Bronchial epithelial cell (primary cell): ENCODE measurements at regions not wholly inside any gene's neighbourhood (a gene's known extent, or its start where the extent isn't known, plus 50 kb on each side); places are given as distances from the start of the nearest gene placed in this dataset.
A peak's percentile ranks its signal among the peaks of the same experiment; 100 is the strongest.

ENCODE experiments used
- DNase-seq: peaks from one replicate; pipeline ENCODE4 v3.0.0-alpha.2; 2010; ENCODE audit warnings: low read depth
- FAIRE-seq: peaks from 2 replicates; lab custom pipeline; 2011; peaks lifted over from hg19 to GRCh38; lab: Jason Lieb, UNC
- H3K27me3 ChIP-seq: 2 replicates; pipeline ENCODE4 v1.5.1; 2011; ENCODE audit warnings: low read length; ENCODE audit not compliant: control insufficient read depth, insufficient read depth
- H3K36me3 ChIP-seq: 2 replicates; pipeline ENCODE4 v1.5.1; 2011; ENCODE audit warnings: low read length; ENCODE audit not compliant: control insufficient read depth, insufficient read depth
- H3K4me3 ChIP-seq: 2 replicates; pipeline ENCODE4 v1.5.1; 2011; ENCODE audit warnings: mild to moderate bottlenecking, low read depth, low read length, control low read depth
- CTCF ChIP-seq: IDR thresholded peaks from 2 replicates; pipeline ENCODE4 v1.5.1; 2011; ENCODE audit warnings: mild to moderate bottlenecking, moderate library complexity, low read length, control low read depth, inconsistent platforms; ENCODE audit not compliant: insufficient read depth, severe bottlenecking

DNA sequence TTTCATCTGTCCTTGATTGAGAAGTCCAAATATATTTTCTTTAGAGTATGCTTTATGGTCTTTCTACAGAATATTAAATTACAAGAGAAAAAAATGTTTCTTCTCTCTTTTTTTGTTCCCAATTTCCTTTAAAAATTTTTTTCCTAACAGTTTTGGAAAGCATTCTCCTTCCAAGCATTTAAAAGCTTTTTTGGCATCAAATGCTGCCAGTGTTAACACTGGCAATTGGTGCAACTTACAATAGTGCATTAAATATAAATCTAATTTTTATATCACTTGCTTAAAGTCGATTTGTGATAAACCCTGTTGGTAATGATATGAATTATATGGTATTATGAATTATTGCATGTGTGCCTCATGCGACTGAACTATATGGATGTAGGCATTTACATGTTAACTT lies 165.9 kb upstream of the ELL2 start:
- no peak for FAIRE-seq
- no peak overlapping the region for H3K4me3 ChIP-seq
- TF ChIP-seq CTCF = no peak
- no peaks in the 10 kb centered on the region for H3K36me3 ChIP-seq
- no peaks in the 10 kb centered on the region for H3K27me3 ChIP-seq
- DNase-seq = no peak

DNA sequence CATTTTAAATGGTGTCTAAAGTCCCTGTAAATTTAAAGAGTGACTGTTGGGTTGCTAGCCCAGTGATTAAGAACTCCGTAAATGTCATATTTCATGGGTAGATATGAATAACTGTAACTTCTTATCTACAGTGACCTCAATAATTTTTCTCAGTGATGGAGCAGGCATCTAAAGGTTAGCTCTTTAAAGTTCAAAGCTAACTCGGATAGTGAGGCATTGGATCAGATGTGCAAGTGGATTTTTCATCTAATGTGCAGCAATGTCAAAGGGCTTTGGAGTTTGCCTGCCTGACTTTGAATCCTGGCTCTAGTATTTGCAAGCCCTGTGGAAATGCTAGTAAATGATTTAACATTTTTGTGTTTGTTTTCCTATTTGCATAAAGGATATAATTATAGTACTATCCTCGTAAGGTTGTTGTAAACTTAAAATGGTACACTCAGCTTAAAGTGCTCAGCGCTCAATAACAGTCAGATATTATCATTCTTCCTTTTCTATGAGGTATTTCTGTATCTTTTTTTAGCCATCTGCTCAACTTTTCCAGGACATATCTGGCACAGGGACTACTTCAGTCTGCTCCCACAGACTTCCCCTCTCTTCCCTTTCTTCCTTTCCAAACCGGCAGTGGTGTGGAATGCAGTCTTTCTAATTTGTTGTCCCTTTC lies 163.7 kb upstream of the ELL2 start:
- Histone ChIP-seq H3K4me3 (no peak overlapping the region), H3K27me3 (no peaks in the 10 kb centered on the region), H3K36me3 (no peaks in the 10 kb centered on the region)
- no peak for DNase-seq
- no peak for FAIRE-seq
- TF ChIP-seq CTCF = no peak

DNA sequence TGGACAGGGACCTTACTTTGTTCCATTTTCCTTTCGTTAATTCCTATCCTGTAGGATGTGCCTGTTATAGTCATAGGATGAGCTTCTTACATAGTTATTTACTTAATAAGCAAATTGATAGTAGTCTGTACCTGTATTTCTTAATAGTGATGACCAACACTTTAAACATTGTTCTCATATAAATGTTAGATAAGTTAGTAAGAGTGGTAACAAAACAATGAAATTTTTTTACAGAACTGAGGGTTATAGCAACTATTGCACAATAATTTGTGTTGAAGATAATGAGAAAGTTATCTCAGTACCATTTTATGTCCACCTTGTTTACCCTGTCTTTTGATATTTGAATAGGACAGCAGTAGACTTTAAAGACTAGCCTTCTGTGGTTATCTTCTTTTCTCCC lies 162.9 kb upstream of the ELL2 start:
- DNase-seq = peak; percentile 88
- TF ChIP-seq CTCF = no peak
- H3K36me3 ChIP-seq = no peaks in the 10 kb centered on the region
- no peak overlapping the region for H3K4me3 ChIP-seq
- no peak for FAIRE-seq
- no peaks in the 10 kb centered on the region for H3K27me3 ChIP-seq

DNA sequence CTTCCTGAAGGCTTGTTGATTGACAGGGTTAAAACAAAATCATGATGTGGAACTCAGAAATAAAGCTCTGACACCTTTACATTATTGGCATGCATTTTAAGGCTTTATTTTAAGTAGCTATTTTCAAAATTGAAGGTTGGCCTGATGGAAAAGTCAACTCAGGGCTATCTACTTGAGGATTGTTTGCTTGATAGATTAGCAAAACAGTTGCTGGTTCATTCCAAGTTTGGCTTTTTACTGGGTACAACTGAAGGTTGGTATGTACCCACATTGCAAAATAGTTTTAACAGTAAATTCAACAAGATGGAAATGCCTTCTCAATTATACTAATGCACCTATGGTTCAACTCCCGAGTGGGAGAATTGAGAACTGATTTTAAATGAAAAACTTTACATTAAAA lies 161.8 kb upstream of the ELL2 start:
- Histone ChIP-seq H3K36me3 (no peaks in the 10 kb centered on the region), H3K4me3 (no peak overlapping the region), H3K27me3 (no peaks in the 10 kb centered on the region)
- DNase-seq (no peak), FAIRE-seq (no peak)
- no peak for TF ChIP-seq CTCF

- Histone ChIP-seq H3K27me3 (no peaks in the 10 kb centered on the region), H3K36me3 (no peaks in the 10 kb centered on the region), H3K4me3 (no peak overlapping the region)
- DNase-seq (peak; percentile 78), FAIRE-seq (no peak)
- TF ChIP-seq CTCF = no peak
Observed at GRCh38 chr5:96121364-96121763, 159.7 kb upstream of the ELL2 start.

DNA sequence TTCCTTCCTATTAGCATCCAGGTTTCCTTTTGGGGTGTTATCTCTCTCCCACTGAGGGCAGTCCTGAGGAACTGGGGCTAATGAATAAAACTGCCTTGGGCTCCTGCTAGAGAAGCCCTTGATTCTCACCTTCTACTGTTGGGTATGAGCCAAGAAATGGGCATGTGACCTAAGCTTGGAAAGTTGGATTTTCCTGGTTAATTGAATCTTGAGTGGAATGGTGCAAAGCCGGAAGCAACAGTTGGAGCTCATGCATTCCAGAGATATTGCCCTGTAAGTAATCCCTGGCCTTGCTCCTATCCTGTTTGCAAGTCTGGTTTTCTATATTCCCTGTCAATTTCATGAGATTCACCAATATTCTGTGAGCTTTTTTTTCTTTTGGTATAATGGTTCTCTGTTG lies 158.5 kb upstream of the ELL2 start:
- Histone ChIP-seq H3K27me3 (no peaks in the 10 kb centered on the region), H3K36me3 (no peaks in the 10 kb centered on the region), H3K4me3 (no peak overlapping the region)
- no peak for TF ChIP-seq CTCF
- no peak for DNase-seq
- no peak for FAIRE-seq
